ENCODE measurements at regions not wholly inside any gene's neighbourhood (a gene's known extent, or its start where the extent isn't known, plus 50 kb on each side); places are given as distances from the start of the nearest gene placed in this dataset.

DNA sequence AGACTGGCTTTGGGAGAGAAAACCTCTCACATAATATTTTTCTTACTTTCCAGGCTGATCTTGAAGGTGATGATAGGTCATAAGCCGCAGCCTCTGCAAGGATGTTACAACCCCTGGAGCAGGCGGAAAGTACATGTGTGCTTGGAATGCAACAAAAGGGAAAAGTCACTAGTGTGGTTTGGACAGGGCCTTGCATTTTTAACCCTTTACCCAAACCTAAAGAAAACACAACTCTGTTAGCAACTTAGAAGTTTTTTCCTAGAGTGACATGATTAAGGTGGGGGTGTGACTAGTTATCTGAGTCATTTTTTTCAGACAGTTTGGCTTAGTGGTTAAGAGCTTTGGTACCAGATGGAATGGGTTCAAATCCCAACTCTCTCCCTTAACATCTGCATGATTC, 97.0 kb downstream of the TMEM30B start:
- H3K4me1 Mint-ChIP-seq: peaks cover 6% of the 10 kb centered on the region
- DNase-seq (ENCODE audit: low spot score in 2 of 2) (no peak), ATAC-seq (no peak)
- no peaks in the 10 kb centered on the region for H3K9me3 Mint-ChIP-seq
- H3K27ac Mint-ChIP-seq: no peak overlapping the region
- H3K36me3 Mint-ChIP-seq: no peaks in the 10 kb centered on the region
- H3K4me3 Mint-ChIP-seq: no peak overlapping the region

DNA sequence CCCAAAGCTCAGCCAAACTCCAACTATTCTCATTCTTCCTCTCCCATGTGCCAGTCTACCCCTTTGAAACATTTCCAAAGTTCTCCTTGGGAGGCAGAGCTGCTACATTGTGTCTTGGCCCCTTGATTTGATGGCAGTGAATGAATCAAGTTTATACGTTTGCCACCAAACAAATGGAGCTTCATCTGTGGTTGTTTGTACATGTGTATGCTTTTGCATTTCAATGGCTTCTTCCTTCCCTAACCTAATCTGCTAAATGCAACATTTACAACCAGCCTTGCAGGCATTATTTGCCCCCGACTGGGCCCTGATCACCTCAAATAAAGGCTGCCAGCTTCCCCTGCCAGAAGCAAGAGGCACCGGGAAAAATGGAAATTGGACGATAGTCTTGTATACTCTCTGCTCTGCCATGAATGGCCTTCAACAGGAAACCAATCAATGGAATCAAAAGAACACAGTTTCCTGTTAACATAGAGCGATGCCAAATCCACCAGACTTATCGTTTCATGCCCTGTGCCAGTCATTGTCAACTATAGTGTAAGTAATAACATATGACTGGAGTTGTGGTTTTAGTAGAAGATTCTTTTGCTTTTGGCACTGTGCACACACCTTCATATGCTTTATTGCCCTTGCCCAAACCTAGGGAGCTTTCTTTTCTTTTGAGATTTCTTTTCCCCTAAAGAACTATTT, 97.8 kb downstream of the TMEM30B start:
- no peak for DNase-seq (ENCODE audit: low spot score in 2 of 2)
- Mint-ChIP-seq H3K36me3 (no peaks in the 10 kb centered on the region), H3K4me1 (peaks cover 13% of the 10 kb centered on the region), H3K4me3 (no peak overlapping the region), H3K27ac (no peak overlapping the region), H3K9me3 (no peaks in the 10 kb centered on the region)
- ATAC-seq: no peak

- no peak overlapping the region for H3K4me3 Mint-ChIP-seq
- no peak overlapping the region for H3K27ac Mint-ChIP-seq
- H3K4me1 Mint-ChIP-seq: peaks cover 23% of the 10 kb centered on the region
- no peak for DNase-seq (ENCODE audit: low spot score in 2 of 2)
- no peak for ATAC-seq
- no peaks in the 10 kb centered on the region for H3K9me3 Mint-ChIP-seq
- no peaks in the 10 kb centered on the region for H3K36me3 Mint-ChIP-seq
Measured at GRCh38 chr14:61179796-61180398, 101.2 kb downstream of the TMEM30B start.

DNA sequence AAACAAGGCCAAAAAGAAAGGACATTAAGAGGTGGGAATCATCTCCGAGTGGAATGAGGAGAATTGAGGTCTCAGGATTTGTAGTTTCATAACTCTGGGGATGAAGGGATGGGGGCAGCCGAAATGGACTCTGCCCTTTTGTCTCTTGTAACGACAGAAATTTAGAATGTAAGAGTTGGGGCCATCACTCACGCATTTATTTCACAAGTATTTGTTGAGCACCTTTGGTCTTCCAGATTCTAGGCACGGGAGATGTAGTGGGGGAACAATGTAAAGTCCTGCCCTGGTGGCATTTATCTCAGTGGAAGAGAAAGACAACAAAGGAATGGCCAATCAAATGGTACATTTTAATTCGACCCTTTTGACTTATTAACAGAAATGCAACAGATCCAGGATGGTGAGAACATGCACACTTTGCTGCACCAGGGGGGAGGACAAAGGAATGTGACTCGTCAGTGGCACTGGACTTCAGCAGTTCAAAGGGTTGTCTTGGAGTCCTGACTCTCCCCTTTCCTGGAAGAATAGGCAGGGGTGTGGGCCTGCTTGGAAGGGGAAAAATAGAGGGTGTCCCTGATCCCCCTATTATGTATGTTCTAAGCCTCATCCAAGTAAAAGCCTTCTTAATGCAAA, 102.0 kb downstream of the TMEM30B start:
- ATAC-seq (no peak), DNase-seq (ENCODE audit: low spot score in 2 of 2) (no peak)
- H3K4me1 Mint-ChIP-seq: peaks cover 28% of the 10 kb centered on the region
- no peak overlapping the region for H3K4me3 Mint-ChIP-seq
- no peak overlapping the region for H3K27ac Mint-ChIP-seq
- H3K36me3 Mint-ChIP-seq: no peaks in the 10 kb centered on the region
- no peaks in the 10 kb centered on the region for H3K9me3 Mint-ChIP-seq

DNA sequence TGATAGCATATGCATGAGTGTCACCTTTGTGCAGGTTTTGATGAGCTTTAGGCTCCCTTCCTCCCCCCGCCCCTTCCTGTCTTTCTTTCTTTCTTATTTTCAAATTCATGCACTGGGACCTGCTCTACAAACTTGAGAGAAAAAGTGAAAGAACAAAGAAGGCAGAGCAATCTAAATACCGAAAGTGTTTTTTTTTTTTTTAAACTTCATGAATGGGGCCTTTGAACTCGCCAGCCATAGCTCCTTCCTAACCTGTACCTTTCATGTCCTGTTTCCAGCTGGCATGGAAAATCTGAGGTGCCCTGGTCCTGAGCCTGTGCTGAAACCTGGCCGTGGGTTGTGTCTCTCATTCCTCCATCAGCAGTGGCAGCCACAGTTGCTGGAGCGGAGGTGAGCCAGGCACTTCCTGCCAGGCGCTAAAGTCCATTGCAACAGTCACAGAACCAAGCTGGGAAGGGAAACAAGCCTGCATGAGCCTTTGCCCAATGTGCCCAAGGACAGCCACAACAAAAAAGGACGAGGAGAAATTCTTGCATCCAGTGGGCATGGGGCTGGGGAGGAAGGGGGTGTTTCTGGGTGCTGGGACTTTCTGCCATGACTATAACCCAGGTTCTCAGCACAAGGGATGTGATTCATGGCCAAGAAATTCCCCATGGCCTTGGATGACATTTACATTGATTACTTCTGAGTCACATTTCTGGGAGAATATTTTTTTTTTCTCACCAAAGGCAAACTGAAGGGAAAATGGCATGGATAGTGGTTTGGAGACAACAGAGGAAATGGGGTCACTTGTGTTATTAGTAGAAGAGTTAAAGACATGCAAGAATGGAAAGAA, 102.7 kb downstream of the TMEM30B start:
- H3K9me3 Mint-ChIP-seq: no peaks in the 10 kb centered on the region
- H3K4me3 Mint-ChIP-seq: peak overlapping the region; percentile 31
- peak overlapping the region; percentile 30 for H3K27ac Mint-ChIP-seq
- ATAC-seq (peak; percentile 60), DNase-seq (ENCODE audit: low spot score in 2 of 2) (peak in 1 of 2 donors; percentile 59)
- peaks cover 28% of the 10 kb centered on the region for H3K4me1 Mint-ChIP-seq
- H3K36me3 Mint-ChIP-seq: no peaks in the 10 kb centered on the region

DNA sequence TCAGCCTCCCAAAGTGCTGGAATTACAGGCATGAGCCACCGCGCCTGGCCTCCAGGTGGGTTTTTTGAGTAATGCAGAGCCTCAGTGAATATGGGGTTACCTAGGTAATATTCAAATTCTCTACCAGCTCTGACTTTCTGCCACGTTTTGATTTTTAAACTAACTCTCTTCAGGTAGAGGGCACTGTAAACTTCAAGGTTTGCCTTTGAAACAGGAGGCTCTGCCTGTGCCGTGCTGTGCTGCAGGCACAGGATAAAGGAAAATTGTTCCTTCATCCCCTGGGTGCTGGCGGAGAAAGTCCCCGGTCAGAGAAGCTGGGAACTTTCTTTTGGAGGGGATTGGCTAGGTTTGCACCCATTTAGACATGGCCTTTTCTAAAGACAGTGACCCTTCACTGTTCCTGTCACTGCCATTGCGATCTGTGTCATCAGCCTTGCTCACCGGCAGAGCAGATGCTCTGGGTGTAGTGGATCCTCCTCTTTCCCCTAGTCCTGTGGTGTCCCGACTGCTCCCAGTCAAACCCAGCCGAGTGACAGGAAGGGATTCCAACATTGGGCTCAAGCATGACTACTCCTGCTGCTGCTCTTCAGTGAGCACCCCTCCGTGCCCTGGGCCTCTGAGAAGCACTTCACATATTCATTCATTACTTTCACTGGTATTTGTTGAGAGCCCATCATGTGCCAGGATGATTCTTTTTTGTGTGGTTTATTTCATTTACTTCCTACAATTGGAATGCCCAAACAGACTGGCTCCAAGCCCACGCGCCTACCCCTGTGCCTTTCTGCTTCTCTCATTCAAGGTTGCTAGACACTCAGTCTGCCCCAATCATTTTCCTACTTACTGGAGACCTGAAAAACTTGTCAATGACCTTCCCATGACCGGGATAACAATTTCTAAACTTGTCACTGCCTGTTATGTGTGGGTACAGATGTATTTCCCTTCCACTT, 103.6 kb downstream of the TMEM30B start:
- DNase-seq (ENCODE audit: low spot score in 2 of 2) (no peak), ATAC-seq (peak; percentile 42)
- Mint-ChIP-seq H3K9me3 (no peaks in the 10 kb centered on the region), H3K4me3 (peak overlapping the region; percentile 31), H3K4me1 (peaks cover 24% of the 10 kb centered on the region), H3K27ac (peak overlapping the region; percentile 30), H3K36me3 (no peaks in the 10 kb centered on the region)

DNA sequence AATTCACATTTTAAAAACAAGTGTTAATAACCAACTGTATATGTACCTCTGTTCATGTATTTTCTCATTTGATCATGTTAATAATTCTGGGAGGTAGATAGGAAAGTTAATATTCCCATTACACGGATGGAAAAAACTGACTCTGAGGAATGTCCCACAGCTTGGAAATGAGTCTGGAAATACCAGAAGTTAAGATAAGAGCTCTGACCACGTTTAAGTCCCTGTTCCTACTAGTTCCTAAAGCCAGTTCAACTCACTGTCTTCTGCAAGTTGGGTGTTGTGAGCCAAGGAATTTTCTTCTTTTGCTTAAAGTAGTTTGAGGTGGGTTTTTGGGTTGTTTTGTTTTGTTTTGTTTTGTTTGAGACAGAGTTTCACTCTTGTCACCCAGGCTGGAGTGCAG, 104.5 kb downstream of the TMEM30B start:
- no peak overlapping the region for H3K4me3 Mint-ChIP-seq
- H3K36me3 Mint-ChIP-seq: no peaks in the 10 kb centered on the region
- no peak for ATAC-seq
- H3K27ac Mint-ChIP-seq: no peak overlapping the region
- H3K4me1 Mint-ChIP-seq: peaks cover 24% of the 10 kb centered on the region
- no peaks in the 10 kb centered on the region for H3K9me3 Mint-ChIP-seq
- DNase-seq (ENCODE audit: low spot score in 2 of 2): no peak

DNA sequence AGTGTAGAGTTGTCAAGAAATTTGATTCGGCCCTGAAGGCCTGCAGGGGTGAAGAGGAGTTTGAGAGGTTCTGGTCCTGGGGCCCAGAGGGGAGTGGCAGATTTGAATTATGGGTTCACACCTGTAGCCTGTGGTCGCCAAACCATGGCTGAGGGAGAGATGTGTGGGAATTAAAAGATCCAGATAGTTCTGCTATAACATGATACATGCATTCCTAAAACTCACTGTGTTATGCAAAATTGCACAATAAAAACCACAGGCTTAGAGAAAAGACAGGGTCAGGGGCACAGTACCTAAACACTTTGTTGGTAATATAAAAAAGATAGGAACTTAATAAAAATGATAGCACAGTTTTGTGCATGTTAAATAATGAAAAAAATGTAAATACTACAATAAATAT, 106.2 kb downstream of the TMEM30B start:
- H3K27ac Mint-ChIP-seq: no peak overlapping the region

GRCh38 chr14:61174441-61174891, 106.7 kb downstream of the TMEM30B start:
- Mint-ChIP-seq H3K4me3 (no peak overlapping the region), H3K27ac (no peak overlapping the region), H3K36me3 (no peaks in the 10 kb centered on the region), H3K9me3 (no peaks in the 10 kb centered on the region), H3K4me1 (peaks cover 24% of the 10 kb centered on the region)
- DNase-seq (ENCODE audit: low spot score in 2 of 2) (no peak), ATAC-seq (no peak)

More for the DNA sequence above, 106.2 kb downstream of the TMEM30B start:
- H3K9me3 Mint-ChIP-seq: no peaks in the 10 kb centered on the region
- DNase-seq (ENCODE audit: low spot score in 2 of 2) (no peak), ATAC-seq (no peak)
- no peak overlapping the region for H3K4me3 Mint-ChIP-seq
- no peaks in the 10 kb centered on the region for H3K36me3 Mint-ChIP-seq
- H3K4me1 Mint-ChIP-seq: peaks cover 24% of the 10 kb centered on the region

GRCh38 chr14:61171727-61172126, 109.4 kb downstream of the TMEM30B start:
- Mint-ChIP-seq H3K27ac (no peak overlapping the region), H3K36me3 (no peaks in the 10 kb centered on the region), H3K9me3 (no peaks in the 10 kb centered on the region), H3K4me1 (peaks cover 6% of the 10 kb centered on the region), H3K4me3 (no peak overlapping the region)
- no peak for ATAC-seq
- DNase-seq (ENCODE audit: low spot score in 2 of 2): no peak

GRCh38 chr14:61168141-61168540, 113.0 kb downstream of the TMEM30B start:
- DNase-seq (ENCODE audit: low spot score in 2 of 2): no peak
- H3K4me1 Mint-ChIP-seq: no peaks in the 10 kb centered on the region

DNA sequence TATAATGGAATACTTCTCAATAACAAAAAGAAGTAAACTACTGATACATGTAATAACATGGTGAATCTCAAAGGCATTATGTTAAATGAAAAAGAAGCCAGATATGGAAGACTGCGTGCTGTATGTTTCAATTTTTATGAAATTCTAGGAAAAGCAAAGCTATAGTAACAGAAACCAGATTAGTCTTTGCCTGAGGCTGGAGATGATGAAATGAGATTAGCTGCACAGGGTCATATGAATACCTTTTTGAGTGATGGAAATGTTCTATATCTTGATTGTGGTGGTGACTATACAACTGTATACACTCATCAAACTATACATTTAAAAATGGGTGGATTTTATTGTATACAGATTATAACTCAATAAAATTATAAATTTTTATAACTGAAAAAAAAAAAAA, 113.5 kb downstream of the TMEM30B start:
- no peak for DNase-seq (ENCODE audit: low spot score in 2 of 2)
- Mint-ChIP-seq H3K4me3 (no peak overlapping the region), H3K27ac (no peak overlapping the region), H3K36me3 (no peaks in the 10 kb centered on the region), H3K4me1 (no peaks in the 10 kb centered on the region), H3K9me3 (peaks cover 4% of the 10 kb centered on the region)
- no peak for ATAC-seq

More at GRCh38 chr14:61168141-61168540, 113.0 kb downstream of the TMEM30B start:
- Mint-ChIP-seq H3K36me3 (no peaks in the 10 kb centered on the region), H3K4me3 (no peak overlapping the region), H3K27ac (no peak overlapping the region), H3K9me3 (peaks cover 4% of the 10 kb centered on the region)
- no peak for ATAC-seq

- Mint-ChIP-seq H3K4me1 (no peaks in the 10 kb centered on the region), H3K9me3 (peaks cover 4% of the 10 kb centered on the region), H3K36me3 (no peaks in the 10 kb centered on the region), H3K4me3 (no peak overlapping the region), H3K27ac (no peak overlapping the region)
- ATAC-seq (no peak), DNase-seq (ENCODE audit: low spot score in 2 of 2) (no peak)
Measured at GRCh38 chr14:61160798-61161197, 120.3 kb downstream of the TMEM30B start.

DNA sequence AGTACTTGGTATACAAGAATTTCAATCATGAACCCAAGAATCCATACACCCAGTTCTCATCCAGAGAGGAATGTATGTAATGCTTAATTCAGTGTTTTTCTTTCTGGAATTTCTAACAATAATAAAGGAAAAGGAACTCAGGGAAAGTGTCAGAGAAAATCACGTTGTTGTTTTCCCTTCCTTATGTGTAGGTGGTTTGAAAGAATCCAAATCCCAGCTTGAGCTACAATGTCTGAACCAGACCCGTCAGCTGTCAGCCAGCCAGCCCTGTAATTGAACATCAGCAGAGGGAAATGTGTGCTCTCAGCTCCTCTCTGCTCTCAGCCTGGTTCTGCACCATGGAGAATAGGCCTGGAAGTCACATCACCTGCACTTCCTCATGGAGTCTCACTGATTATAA, 126.5 kb downstream of the TMEM30B start:
- H3K4me3 Mint-ChIP-seq: no peak overlapping the region
- no peak for DNase-seq (ENCODE audit: low spot score in 2 of 2)

More for the DNA sequence above, 126.5 kb downstream of the TMEM30B start:
- Mint-ChIP-seq H3K9me3 (no peaks in the 10 kb centered on the region), H3K36me3 (no peaks in the 10 kb centered on the region), H3K4me1 (no peaks in the 10 kb centered on the region), H3K27ac (no peak overlapping the region)
- no peak for ATAC-seq

Data from stimulated activated effector memory CD8-positive, alpha-beta T cell treated with anti-CD3 and anti-CD28 coated beads, Interleukin-12 subunit alpha, Interleukin-12 subunit beta, amount 100 ng/mL, for 72 hours (primary cell).